ENCODE measurements at regions not wholly inside any gene's neighbourhood (a gene's known extent, or its start where the extent isn't known, plus 50 kb on each side); places are given as distances from the start of the nearest gene placed in this dataset.

DNA sequence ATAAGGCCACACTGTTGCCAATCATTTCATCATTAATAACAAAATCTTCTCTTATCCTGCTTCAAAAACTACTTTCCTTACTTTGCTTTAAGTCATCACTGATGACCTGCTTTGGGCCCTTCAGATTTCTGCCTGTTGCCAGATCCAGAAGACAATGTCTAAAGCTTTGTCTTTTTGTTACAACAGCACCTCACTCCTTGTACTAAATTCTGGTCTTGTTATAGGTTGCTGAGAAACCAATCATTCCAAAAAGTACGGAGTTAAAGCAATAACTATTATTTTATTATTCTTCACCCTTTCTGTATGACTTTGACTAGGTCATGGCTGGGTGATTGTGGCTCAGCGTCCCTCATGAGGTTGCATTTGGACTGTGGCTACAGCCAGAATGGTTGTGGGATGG, 633.5 kb downstream of the PTPRU start:
- TF ChIP-seq POLR2AphosphoS5 (IDR thresholded peaks at IDR 0.05; ENCODE audit: low read depth, low read length) (no peak), TAF1 (IDR thresholded peaks at IDR 0.05; ENCODE audit: borderline replicate concordance, insufficient read depth, low read length) (no peak)

All from PFSK-1 (cell line).